WTC11 (cell line): ENCODE measurements at regions not wholly inside any gene's neighbourhood (a gene's known extent, or its start where the extent isn't known, plus 50 kb on each side); places are given as distances from the start of the nearest gene placed in this dataset.

ENCODE experiments used
- ATAC-seq: fragments of 200-7000 bp; cut with Tn5 transposase; 2 replicates; pipeline ENCODE4 v1.10.0; 2021; ENCODE audit warnings: mild to moderate bottlenecking, moderate library complexity
- CTCF ChIA-PET: fragments of 300-600 bp; sonication (Branson Sonifier 250); formaldehyde crosslinking; loops from one replicate; lab custom pipeline; 2021; ENCODE audit warnings: antibody characterized with exemption; lab: Charles Lee
- POLR2A ChIA-PET: fragments of 350-600 bp; sonication (Branson Sonifier 250); formaldehyde crosslinking; loops from one replicate; lab custom pipeline; 2021; ENCODE audit warnings: antibody characterized with exemption; lab: Charles Lee
- DNase-seq: peaks from one replicate; pipeline ENCODE4 v3.0.0; 2021; ENCODE audit warnings: low spot score
- H3K27ac Mint-ChIP-seq: 2 replicates; pipeline ENCODE4 v1.8.0; 2021; ENCODE audit warnings: mixed read lengths
- H3K27me3 Mint-ChIP-seq: 2 replicates; pipeline ENCODE4 v1.8.0; 2021; ENCODE audit warnings: low read depth, mild to moderate bottlenecking, moderate library complexity, mixed read lengths
- H3K36me3 Mint-ChIP-seq: 2 replicates; pipeline ENCODE4 v1.8.0; 2021; ENCODE audit warnings: mixed read lengths
- H3K4me1 Mint-ChIP-seq: 2 replicates; pipeline ENCODE4 v1.8.0; 2022; ENCODE audit warnings: mixed read lengths
- H3K4me3 Mint-ChIP-seq: 2 replicates; pipeline ENCODE4 v1.8.0; 2021; ENCODE audit warnings: mild to moderate bottlenecking, moderate library complexity, mixed read lengths
- H3K9me3 Mint-ChIP-seq: 2 replicates; pipeline ENCODE4 v1.8.0; 2021; ENCODE audit warnings: mixed read lengths
- ATF6 ChIP-seq: sonication (generic); formaldehyde crosslinking; IDR thresholded peaks from 2 replicates; pipeline ENCODE4 v1.8.1; 2023; ENCODE audit warnings: mild to moderate bottlenecking, missing genetic modification reagents
- FOXJ3 ChIP-seq: sonication (generic); formaldehyde crosslinking; IDR thresholded peaks from 2 replicates; pipeline ENCODE4 v1.9.0; 2021; ENCODE audit warnings: missing genetic modification reagents, mild to moderate bottlenecking, borderline replicate concordance
- GABPB1 ChIP-seq: sonication (generic); formaldehyde crosslinking; IDR thresholded peaks from 2 replicates; pipeline ENCODE4 v1.8.1; 2023; ENCODE audit warnings: mild to moderate bottlenecking, missing genetic modification reagents
- IRF2 ChIP-seq: sonication (generic); formaldehyde crosslinking; IDR thresholded peaks from 2 replicates; pipeline ENCODE4 v1.8.0; 2022; ENCODE audit warnings: low read depth, missing genetic modification reagents, borderline replicate concordance
- JUN ChIP-seq: sonication (generic); formaldehyde crosslinking; IDR thresholded peaks from 2 replicates; pipeline ENCODE4 v1.8.0; 2023; ENCODE audit warnings: mild to moderate bottlenecking, missing genetic modification reagents
- MLX ChIP-seq: sonication (generic); formaldehyde crosslinking; IDR thresholded peaks from 2 replicates; pipeline ENCODE4 v1.8.1; 2023; ENCODE audit warnings: mild to moderate bottlenecking, missing genetic modification reagents, moderate library complexity
- NR1H2 ChIP-seq: sonication (generic); formaldehyde crosslinking; IDR thresholded peaks from 2 replicates; pipeline ENCODE4 v1.9.0; 2021; ENCODE audit warnings: mild to moderate bottlenecking, moderate library complexity, missing genetic modification reagents
- NR2C2 ChIP-seq: sonication (generic); formaldehyde crosslinking; IDR thresholded peaks from 2 replicates; pipeline ENCODE4 v1.8.0; 2022; ENCODE audit warnings: mild to moderate bottlenecking, missing genetic modification reagents
- NR3C1 ChIP-seq: sonication (generic); formaldehyde crosslinking; conservative IDR thresholded peaks from 2 replicates; pipeline ENCODE4 v1.8.1; 2023; ENCODE audit warnings: low read depth, mild to moderate bottlenecking, missing genetic modification reagents
- RELA ChIP-seq: sonication (generic); formaldehyde crosslinking; IDR thresholded peaks from 2 replicates; pipeline ENCODE4 v1.8.1; 2022; ENCODE audit warnings: missing genetic modification reagents, mild to moderate bottlenecking, borderline replicate concordance
- SMAD3 ChIP-seq: sonication (generic); formaldehyde crosslinking; IDR thresholded peaks from 2 replicates; pipeline ENCODE4 v1.8.0; 2022; ENCODE audit warnings: missing genetic modification reagents, mild to moderate bottlenecking, borderline replicate concordance
- STAT6 ChIP-seq: sonication (generic); formaldehyde crosslinking; conservative IDR thresholded peaks from 2 replicates; pipeline ENCODE4 v1.8.1; 2023; ENCODE audit warnings: mild to moderate bottlenecking, low read depth, missing genetic modification reagents, moderate library complexity
- ZBTB21 ChIP-seq: sonication (generic); formaldehyde crosslinking; IDR thresholded peaks from 2 replicates; pipeline ENCODE4 v1.8.1; 2023; ENCODE audit warnings: mild to moderate bottlenecking, missing genetic modification reagents, borderline replicate concordance
- ZNF138 ChIP-seq: sonication (generic); formaldehyde crosslinking; conservative IDR thresholded peaks from 2 replicates; pipeline ENCODE4 v1.8.1; 2022; ENCODE audit warnings: mild to moderate bottlenecking, moderate library complexity, missing genetic modification reagents
- TF ChIP-seq, protein P1 (sequence below): sonication (generic); formaldehyde crosslinking; IDR thresholded peaks from 2 replicates; pipeline ENCODE4 v1.8.1; 2023; ENCODE audit warnings: mild to moderate bottlenecking, missing genetic modification reagents, borderline replicate concordance

- H3K27me3 Mint-ChIP-seq, result peaks cover 3% of the 10 kb centered on the region; the same call in 1 of the 2 replicates
- TF ChIP-seq ATF6, result no peak
- TF ChIP-seq NR1H2, result no peak
- TF ChIP-seq SMAD3 (CRISPR knock-in tag), result no peak
- TF ChIP-seq MLX (CRISPR knock-in tag), result no peak
- no peak for TF ChIP-seq ZBTB21 (CRISPR knock-in tag)
- no peak for TF ChIP-seq ZNF138 (CRISPR knock-in tag)
- TF ChIP-seq GABPB1 (CRISPR knock-in tag), result no peak
- TF ChIP-seq NR2C2, result no peak
- no peak for TF ChIP-seq RELA
- TF ChIP-seq JUN (CRISPR knock-in tag), result no peak
- TF ChIP-seq IRF2, result no peak
- no peak for TF ChIP-seq STAT6 (CRISPR knock-in tag)
- no peak for TF ChIP-seq NR3C1
- no peak for TF ChIP-seq FOXJ3 (CRISPR knock-in tag)
- TF ChIP-seq, protein P1, sequence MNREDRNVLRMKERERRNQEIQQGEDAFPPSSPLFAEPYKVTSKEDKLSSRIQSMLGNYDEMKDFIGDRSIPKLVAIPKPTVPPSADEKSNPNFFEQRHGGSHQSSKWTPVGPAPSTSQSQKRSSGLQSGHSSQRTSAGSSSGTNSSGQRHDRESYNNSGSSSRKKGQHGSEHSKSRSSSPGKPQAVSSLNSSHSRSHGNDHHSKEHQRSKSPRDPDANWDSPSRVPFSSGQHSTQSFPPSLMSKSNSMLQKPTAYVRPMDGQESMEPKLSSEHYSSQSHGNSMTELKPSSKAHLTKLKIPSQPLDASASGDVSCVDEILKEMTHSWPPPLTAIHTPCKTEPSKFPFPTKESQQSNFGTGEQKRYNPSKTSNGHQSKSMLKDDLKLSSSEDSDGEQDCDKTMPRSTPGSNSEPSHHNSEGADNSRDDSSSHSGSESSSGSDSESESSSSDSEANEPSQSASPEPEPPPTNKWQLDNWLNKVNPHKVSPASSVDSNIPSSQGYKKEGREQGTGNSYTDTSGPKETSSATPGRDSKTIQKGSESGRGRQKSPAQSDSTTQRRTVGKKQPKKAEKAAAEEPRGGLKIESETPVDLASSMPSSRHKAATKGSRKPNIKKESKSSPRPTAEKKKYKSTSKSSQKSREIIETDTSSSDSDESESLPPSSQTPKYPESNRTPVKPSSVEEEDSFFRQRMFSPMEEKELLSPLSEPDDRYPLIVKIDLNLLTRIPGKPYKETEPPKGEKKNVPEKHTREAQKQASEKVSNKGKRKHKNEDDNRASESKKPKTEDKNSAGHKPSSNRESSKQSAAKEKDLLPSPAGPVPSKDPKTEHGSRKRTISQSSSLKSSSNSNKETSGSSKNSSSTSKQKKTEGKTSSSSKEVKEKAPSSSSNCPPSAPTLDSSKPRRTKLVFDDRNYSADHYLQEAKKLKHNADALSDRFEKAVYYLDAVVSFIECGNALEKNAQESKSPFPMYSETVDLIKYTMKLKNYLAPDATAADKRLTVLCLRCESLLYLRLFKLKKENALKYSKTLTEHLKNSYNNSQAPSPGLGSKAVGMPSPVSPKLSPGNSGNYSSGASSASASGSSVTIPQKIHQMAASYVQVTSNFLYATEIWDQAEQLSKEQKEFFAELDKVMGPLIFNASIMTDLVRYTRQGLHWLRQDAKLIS, result no peak
- TF ChIP-seq, all 79 proteins: peak for 0
- Mint-ChIP-seq H3K36me3 (peaks cover 31% of the 10 kb centered on the region), H3K9me3 (peaks cover 37% of the 10 kb centered on the region), H3K27ac (no peak overlapping the region), H3K4me3 (no peak overlapping the region), H3K4me1 (no peaks in the 10 kb centered on the region)
- no peak for ATAC-seq
- ChIA-PET POLR2A (no interaction called here), CTCF (no interaction called here)
- no peak for DNase-seq
Observed at GRCh38 chr7:123047955-123048354, 52.5 kb upstream of the TAS2R16 start.
